Neural progenitor cell (in vitro differentiated cells): ENCODE measurements at regions not wholly inside any gene's neighbourhood (a gene's known extent, or its start where the extent isn't known, plus 50 kb on each side); places are given as distances from the start of the nearest gene placed in this dataset.

Experiments used
- EZH2 ChIP-seq: fragments of 200-600 bp; sonication (generic); IDR thresholded peaks from 2 replicates; pipeline ENCODE4 v1.6.1; 2017; ENCODE audit warnings: antibody characterized with exemption, mild to moderate bottlenecking, moderate library complexity
- TF ChIP-seq, protein P1 (sequence below): fragments of 200-600 bp; sonication (generic); IDR thresholded peaks from 2 replicates; pipeline ENCODE4 v1.5.1; 2017; ENCODE audit warnings: antibody characterized with exemption, mild to moderate bottlenecking

DNA sequence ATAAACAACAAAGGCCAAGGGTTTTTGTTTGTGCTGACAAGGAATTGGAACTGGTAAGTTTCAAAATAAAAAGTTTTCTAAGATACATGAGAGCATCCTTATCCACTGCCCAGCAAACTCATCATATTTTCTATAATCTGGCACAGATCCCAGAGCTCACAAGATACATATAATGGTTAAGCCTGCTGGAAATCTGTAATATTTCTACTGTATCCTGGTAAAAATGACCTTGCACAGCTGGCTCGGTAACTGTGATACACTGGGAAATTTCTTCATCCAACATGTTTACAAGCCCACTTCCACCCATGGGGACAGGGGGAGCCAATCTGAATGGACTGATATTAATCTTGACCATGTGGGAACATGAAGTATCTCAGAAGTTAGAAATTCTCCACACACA lies 425.4 kb upstream of the MMADHC start:
- TF ChIP-seq, protein P1, sequence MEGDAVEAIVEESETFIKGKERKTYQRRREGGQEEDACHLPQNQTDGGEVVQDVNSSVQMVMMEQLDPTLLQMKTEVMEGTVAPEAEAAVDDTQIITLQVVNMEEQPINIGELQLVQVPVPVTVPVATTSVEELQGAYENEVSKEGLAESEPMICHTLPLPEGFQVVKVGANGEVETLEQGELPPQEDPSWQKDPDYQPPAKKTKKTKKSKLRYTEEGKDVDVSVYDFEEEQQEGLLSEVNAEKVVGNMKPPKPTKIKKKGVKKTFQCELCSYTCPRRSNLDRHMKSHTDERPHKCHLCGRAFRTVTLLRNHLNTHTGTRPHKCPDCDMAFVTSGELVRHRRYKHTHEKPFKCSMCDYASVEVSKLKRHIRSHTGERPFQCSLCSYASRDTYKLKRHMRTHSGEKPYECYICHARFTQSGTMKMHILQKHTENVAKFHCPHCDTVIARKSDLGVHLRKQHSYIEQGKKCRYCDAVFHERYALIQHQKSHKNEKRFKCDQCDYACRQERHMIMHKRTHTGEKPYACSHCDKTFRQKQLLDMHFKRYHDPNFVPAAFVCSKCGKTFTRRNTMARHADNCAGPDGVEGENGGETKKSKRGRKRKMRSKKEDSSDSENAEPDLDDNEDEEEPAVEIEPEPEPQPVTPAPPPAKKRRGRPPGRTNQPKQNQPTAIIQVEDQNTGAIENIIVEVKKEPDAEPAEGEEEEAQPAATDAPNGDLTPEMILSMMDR: no peak
- TF ChIP-seq EZH2: no peak
